Choroid plexus epithelial cell (primary cell): ENCODE measurements at regions not wholly inside any gene's neighbourhood (a gene's known extent, or its start where the extent isn't known, plus 50 kb on each side); places are given as distances from the start of the nearest gene placed in this dataset.

Source experiments
- DNase-seq: peaks from one replicate; pipeline ENCODE4 v3.0.0-alpha.2; 2010; ENCODE audit warnings: low read depth
- H3K4me3 ChIP-seq: 2 replicates; pipeline ENCODE4 v1.5.1; 2011; ENCODE audit warnings: low read depth, mild to moderate bottlenecking, control low read depth, low read length, moderate library complexity
- CTCF ChIP-seq: conservative IDR thresholded peaks from 2 replicates; pipeline ENCODE4 v1.5.1; 2011; ENCODE audit warnings: low read depth, mild to moderate bottlenecking, control low read depth, inconsistent platforms, low read length, moderate library complexity

- no peak overlapping the region for H3K4me3 ChIP-seq
- peak; percentile 68 for DNase-seq
- TF ChIP-seq CTCF, result no peak
These were observed 208.7 kb upstream of the ROBO1 start for GRCh38 chr3:79976466-79976865.

GRCh38 chr3:79973917-79974595 is 206.3 kb upstream of the ROBO1 start:
- peak; percentile 81 for DNase-seq
- no peak overlapping the region for H3K4me3 ChIP-seq
- no peak for TF ChIP-seq CTCF

- no peak for TF ChIP-seq CTCF
- H3K4me3 ChIP-seq, result no peak overlapping the region
- DNase-seq, result peak; percentile 36
These were observed 205.7 kb upstream of the ROBO1 start for GRCh38 chr3:79973482-79973881.

GRCh38 chr3:79968418-79968817 is 200.6 kb upstream of the ROBO1 start:
- DNase-seq, result no peak
- no peak for TF ChIP-seq CTCF
- H3K4me3 ChIP-seq, result no peak overlapping the region

- no peak for TF ChIP-seq CTCF
- H3K4me3 ChIP-seq, result no peak overlapping the region
- peak; percentile 46 for DNase-seq
These were observed 192.8 kb upstream of the ROBO1 start for GRCh38 chr3:79960594-79960993.

GRCh38 chr3:79957066-79957465 is 189.3 kb upstream of the ROBO1 start:
- no peak overlapping the region for H3K4me3 ChIP-seq
- TF ChIP-seq CTCF, result no peak
- DNase-seq, result no peak

- H3K4me3 ChIP-seq, result no peak overlapping the region
- no peak for DNase-seq
- TF ChIP-seq CTCF, result no peak
These were observed 187.0 kb upstream of the ROBO1 start for GRCh38 chr3:79954756-79955155.
